Tibial nerve (tissue), 4 donors: ENCODE measurements at regions not wholly inside any gene's neighbourhood (a gene's known extent, or its start where the extent isn't known, plus 50 kb on each side); places are given as distances from the start of the nearest gene placed in this dataset.

Source experiments
- CTCF ChIP-seq, 5 experiments: fragments of 200-600 bp in 3 of 5; fragments of 450-650 bp in 2 of 5; sonication (generic) in 3 of 5; IDR thresholded peaks; one replicate each; pipeline ENCODE4 v1.5.1; 2016 to 2019; ENCODE audit warnings: antibody characterized with exemption in 5 of 5, mild to moderate bottlenecking in 3 of 5, moderate library complexity in 2 of 5
- EP300 ChIP-seq, 2 donors: sonication (generic); formaldehyde crosslinking; IDR thresholded peaks; one replicate each; pipeline ENCODE4 v1.6.1; 2017; ENCODE audit warnings: antibody characterized with exemption in 2 of 2, mild to moderate bottlenecking in 1 of 2
- POLR2A ChIP-seq, 2 donors: fragments of 450-650 bp; IDR thresholded peaks; one replicate each; pipeline ENCODE4 v1.6.1; 2017; ENCODE audit warnings: antibody characterized with exemption in 2 of 2, mild to moderate bottlenecking in 2 of 2, moderate library complexity in 2 of 2

GRCh38 chr6:115782612-115783011, 278.1 kb downstream of the FRK start:
- TF ChIP-seq CTCF (IDR thresholded peaks at IDR 0.05) (no peak), POLR2A (IDR thresholded peaks at IDR 0.05) (no peak), EP300 (IDR thresholded peaks at IDR 0.05) (no peak)
